SH-SY5Y (cell line): ENCODE measurements at regions not wholly inside any gene's neighbourhood (a gene's known extent, or its start where the extent isn't known, plus 50 kb on each side); places are given as distances from the start of the nearest gene placed in this dataset.

Source experiments
- GATA2 ChIP-seq: IDR thresholded peaks from 2 replicates; pipeline ENCODE4 v1.6.1; 2011; ENCODE audit warnings: mild to moderate bottlenecking, low read depth, low read length
- GATA3 ChIP-seq: IDR thresholded peaks from 2 replicates; pipeline ENCODE4 v1.6.1; 2011; ENCODE audit warnings: low read depth, mild to moderate bottlenecking, low read length, moderate library complexity

GRCh38 chr15:62456011-62456920 is 291.2 kb upstream of the C2CD4B start:
- TF ChIP-seq GATA2 (no peak; the same call in 1 of the 2 replicates), GATA3 (no peak)
